ENCODE measurements at regions not wholly inside any gene's neighbourhood (a gene's known extent, or its start where the extent isn't known, plus 50 kb on each side); places are given as distances from the start of the nearest gene placed in this dataset.
"Not testable (repeated sequence)": the region's sequence is repeated elsewhere in the genome, so short reads cannot be mapped to it uniquely, and the experiment has no call there.

DNA sequence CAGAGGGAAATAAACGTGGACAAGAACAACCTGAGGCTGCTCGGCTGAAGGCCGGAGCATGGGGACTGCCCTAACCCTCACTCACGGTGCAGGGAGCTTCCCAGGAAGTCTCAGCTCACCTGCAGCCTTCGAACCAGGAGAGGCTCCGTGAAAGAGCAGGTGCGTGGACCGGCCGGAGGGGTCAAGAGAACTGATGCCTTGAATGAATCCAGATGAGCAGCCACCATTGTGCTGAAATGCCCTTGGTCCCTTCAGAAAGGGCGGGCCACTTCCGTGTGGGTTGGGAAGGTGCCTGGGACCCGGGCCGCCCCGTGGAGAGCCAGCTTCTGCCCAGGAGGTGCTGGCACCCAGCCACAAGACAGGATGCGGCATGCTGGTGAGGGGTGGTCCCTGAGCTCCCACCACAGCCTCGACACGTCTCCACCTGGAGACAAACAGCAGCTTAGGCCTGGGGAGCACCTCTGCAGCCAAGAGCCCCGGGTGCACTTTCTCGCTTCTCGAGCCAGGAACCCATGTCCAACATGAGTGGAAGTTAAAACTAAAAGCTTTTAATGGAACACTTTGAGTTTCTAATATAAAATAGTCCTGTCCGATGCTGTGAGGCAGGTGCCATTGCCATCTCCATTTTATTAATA lies 83.5 kb downstream of the TTLL2 start:
- no peak for DNase-seq

DNA sequence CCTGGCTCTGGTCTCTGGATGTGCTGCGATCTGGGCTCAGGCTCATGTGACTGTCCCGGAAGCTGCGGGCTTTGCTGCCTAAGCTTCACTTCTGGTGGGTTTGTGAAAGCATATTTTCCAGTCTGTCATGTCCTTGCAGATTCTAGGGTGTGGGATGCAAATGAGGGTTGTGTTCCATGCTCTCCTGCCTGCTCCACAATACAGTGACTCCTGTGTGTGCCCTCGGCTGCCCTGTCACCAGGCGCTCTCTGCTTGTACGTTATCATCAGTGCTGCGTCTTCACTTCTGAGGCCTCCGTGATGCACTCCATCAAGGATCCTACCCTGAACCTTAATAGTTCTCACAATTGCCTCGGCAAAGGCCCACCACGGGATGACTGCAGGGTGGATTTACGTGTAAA lies 84.2 kb downstream of the TTLL2 start:
- DNase-seq: no peak

- DNase-seq: no peak
These were observed 84.8 kb downstream of the TTLL2 start for GRCh38 chr6:167409694-167410093.

GRCh38 chr6:167410462-167410861 lies 85.6 kb downstream of the TTLL2 start:
- DNase-seq: no peak

DNA sequence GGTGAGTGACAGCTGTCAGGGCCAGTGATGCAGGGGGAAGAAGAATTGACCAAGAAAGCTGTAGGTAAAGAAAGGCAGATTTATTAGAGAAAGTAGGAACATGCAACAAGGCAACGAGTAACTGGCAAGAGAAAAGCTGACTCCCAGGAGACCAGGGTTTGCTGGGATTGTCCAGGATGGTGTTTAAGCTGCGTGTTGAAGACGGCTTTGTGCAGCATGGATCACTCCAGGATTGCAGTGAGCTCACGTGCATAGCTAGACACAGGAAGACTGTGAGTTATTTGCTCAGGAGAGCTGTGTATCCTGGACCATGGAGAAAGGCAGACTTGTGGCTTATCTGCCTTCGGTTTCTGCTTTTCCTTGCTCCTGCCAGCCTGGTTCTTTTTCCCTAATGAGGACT lies 87.6 kb downstream of the TTLL2 start:
- DNase-seq: no peak

GRCh38 chr6:167415441-167415961 lies 90.6 kb downstream of the TTLL2 start:
- no peak for DNase-seq

GRCh38 chr6:167416676-167417430 lies 92.0 kb downstream of the TTLL2 start:
- DNase-seq: no peak

DNA sequence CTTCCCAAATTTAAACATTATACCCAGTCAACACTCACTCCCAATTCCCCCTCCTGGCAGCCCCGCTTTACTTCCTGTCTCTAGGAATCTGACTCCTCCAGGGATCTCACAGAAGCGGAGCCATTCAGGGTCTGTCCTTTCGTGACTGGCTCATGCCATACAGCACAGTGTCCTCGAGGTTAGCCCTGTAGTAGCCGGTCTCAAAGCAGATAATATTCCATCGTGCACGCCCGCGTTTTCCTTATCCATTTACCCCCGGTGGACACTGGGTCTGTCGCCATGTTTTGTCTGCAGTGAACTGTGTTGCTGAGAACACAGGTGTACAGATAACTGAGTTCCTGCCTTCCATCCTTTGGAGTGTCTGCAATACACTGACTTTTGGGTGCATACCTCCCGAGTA lies 95.3 kb downstream of the TTLL2 start:
- DNase-seq: no peak

DNA sequence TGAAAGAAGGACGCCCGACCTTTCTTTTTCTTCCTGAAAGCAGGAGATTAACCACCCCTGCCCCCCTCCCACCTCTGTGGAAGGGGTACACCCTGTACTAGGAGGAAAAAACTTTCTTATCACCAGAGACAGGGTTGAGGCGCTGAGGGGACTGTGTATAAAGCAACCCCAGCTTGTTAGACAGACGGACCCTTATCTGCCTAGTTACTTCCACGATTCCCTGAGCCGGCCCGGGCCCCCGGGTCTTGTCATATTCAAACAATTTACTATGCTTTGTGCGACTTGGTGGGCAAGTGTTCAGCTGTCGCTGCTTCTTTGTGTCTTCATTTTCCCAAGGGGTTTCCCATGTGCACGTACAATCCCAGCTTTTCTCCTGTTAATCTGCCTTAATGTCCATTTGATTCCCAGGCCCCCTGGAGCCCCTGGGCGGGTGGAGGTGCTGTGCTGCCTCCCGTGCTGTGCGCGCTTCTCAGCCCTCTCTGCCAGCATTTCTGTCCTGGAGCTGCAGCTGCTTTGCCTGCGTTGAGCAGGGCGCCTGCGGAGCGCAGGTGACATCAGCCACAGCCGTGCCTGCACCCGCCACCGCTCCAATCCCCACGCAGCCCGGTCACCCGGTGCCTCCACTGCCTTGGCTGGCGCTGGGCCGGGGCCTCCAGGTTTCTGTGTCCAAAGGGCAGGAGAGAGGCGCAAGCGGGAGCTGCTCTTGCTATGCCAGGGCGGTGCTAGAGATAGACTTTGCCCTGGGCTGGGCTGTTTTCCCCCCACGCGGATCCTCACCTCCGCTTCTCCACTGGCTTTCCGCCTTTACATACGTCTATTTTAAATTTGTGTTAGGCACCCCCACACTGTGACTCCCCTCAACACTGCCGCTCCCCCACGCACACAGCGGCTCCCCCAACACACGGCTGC lies 96.2 kb downstream of the TTLL2 start:
- DNase-seq: no peak

DNA sequence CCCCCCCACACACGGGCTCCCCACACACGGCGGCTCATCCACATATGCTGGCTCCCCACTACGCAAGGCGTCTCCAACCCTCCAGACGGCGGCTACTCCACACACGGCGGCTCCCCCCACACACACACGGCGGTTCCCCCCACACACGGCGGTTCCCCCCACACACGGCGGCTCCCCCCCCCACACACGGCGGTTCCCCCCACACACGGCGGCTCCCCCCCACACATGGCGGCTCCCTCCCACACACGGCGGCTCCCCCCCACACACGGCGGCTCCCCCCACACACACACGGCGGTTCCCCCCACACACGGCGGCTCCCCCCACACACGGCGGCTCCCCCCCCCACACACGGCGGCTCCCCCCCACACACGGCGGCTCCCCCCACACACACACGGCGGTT lies 97.1 kb downstream of the TTLL2 start:
- DNase-seq: not testable (repeated sequence)

GRCh38 chr6:167422934-167423333 lies 98.0 kb downstream of the TTLL2 start:
- DNase-seq: no peak

DNA sequence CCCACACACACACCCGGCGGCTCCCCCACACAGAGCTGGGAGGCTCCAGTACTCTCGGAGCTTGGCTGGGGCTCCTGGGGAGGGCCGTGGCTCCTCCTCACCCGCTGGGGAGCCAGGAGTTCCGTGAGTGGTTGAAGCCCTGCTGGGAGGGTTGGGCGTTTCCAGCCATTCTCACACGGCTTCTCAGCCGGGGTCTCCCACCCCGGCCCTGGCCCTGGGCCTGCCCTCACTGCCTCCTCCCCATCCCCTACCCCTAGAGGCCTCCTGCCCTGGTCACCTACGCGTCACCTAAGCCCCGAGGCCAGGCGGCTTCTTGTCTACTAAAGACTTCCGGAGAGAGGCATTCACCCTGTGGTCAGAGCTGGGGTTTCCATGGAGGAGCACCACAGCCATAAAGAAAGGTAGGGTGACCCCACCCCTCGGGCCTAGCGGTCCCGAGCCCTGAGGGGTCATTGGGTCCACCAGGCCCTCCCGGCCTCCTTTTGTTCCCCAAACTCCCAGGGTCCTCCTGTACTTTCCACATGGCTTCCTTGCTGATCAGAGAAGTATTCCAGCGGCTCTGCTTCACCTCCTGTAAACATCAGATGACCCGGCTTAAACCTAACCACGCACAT lies 99.3 kb downstream of the TTLL2 start:
- DNase-seq: no peak

- DNase-seq: no peak
These were observed 99.8 kb downstream of the TTLL2 start for GRCh38 chr6:167424700-167425099.

DNA sequence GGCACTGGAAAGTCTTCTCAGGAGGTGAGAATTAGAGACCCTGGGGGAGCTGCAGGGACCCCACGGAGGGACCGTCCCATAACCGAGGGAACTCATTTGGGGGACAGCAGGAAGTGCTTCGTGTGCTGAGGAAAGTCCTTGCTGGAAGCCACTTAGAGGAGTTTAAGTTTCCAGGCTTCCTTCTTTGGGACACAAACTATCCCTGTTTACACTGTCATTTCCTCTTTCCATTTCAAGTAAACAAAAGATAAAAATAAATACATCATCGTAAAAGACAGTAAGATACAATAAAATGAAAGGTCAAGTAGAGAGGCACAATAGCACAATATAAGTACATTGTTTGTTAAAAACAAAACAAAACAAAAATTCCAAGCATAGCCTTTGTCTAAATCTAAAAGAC lies 101.2 kb downstream of the TTLL2 start:
- peak in 1 of 2 donors; percentile 8 for DNase-seq

DNA sequence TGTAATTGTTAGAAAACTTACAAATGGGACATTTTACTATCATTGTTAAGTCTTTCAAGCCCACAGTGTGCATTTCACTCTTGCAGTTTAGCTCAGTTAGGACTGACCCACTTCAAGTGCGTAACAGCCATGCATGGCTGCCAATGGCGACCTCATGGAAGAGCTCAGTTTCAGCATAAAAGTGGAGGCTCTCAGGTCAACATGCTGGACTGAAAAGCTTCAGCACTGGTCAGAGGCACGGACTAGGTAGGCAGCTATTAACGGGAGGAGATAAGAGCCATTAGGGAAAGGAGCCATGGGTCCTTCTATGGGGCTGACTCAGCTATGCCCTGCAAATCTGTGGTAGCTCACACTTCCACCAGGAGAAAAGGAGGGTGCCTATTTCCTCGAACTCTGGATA lies 101.8 kb downstream of the TTLL2 start:
- DNase-seq: no peak

DNA sequence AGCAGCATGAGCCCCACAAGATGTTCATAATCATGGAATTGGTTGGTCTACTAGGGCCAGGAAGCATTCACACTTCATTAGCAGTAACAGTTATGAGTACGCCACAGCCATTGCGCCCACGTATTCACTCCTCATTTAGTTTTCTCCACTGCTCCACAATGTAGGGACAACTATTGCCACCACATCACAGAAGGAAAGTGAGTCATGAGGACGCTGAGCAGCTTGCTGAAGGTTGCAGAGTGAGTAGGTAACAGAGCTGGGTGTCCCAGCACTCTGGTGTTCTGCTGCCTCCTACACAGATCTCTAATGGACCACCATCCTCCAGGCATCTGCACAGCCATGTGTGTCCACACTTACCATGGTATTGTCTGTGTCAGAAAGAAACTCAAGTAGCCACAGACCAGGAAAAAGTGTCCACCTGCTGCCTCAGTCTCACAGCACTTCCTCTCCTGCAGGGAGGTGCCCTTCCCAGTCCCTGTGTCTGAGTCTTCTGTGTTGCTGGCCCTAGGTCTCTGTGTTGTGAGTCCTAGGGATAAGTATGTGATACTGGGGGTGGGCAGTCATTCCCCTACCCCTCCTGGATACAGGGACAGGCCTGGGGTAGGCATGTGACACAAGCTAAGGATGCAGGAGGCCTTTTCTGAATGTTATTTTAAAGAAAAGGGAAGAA lies 103.9 kb downstream of the TTLL2 start:
- no peak for DNase-seq

DNA sequence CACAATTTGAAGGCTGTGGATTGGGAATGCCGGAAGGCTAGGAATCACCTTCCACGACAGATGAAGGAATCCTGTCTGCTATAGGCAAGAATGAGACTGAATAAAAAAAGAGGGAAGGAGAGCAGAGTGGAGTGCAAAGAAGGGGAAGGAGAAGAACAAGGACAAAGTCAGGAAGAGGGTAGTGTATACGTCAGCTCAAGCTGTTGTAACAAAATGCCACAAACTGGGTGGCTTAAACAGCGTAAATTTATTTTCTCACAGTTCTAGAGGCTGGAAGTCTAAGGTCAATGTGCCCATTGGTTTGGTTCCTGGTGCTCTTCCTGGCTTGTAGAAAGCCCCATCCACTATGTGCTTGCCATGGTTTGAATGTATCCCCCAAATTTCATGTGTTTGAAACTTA lies 104.5 kb downstream of the TTLL2 start:
- DNase-seq: no peak

- no peak for DNase-seq
These were observed 110.4 kb downstream of the TTLL2 start for GRCh38 chr6:167435209-167435728.

- no peak for DNase-seq
These were observed 113.1 kb downstream of the TTLL2 start for GRCh38 chr6:167437888-167438484.

GRCh38 chr6:167441715-167442206 lies 116.9 kb downstream of the TTLL2 start:
- DNase-seq: peak; percentile 18 to 32
